Endothelial cell of umbilical vein (primary cell): ENCODE measurements at regions not wholly inside any gene's neighbourhood (a gene's known extent, or its start where the extent isn't known, plus 50 kb on each side); places are given as distances from the start of the nearest gene placed in this dataset.

Source experiments
- BruUV-seq: library from RNA; stranded (reverse); fragments of 400-500 nt; replicated peaks from 2 replicates; lab custom pipeline; 2021; lab: Mats Ljungman, UMichigan
- CTCF ChIA-PET: fragments of 300-600, 350-600 bp; sonication (Branson Sonifier 250); formaldehyde crosslinking; loops from one replicate; lab custom pipeline; 2021; ENCODE audit warnings: antibody characterized with exemption, inconsistent platforms; lab: Charles Lee
- POLR2A ChIA-PET: fragments of 300-600, 350-600 bp; sonication (Branson Sonifier 250); formaldehyde crosslinking; loops from one replicate; lab custom pipeline; 2021; ENCODE audit warnings: antibody characterized with exemption, inconsistent platforms; lab: Charles Lee
- DNase-seq: peaks from one replicate; pipeline ENCODE4 v3.0.0-alpha.2; 2011; ENCODE audit warnings: low read depth, low spot score
- FAIRE-seq: peaks from 2 replicates; lab custom pipeline; 2011; peaks lifted over from hg19 to GRCh38; lab: Jason Lieb, UNC
- H2AFZ ChIP-seq: 2 replicates; pipeline ENCODE4 v1.6.0; 2012; ENCODE audit warnings: low read depth, low read length, control low read depth, inconsistent platforms
- H3K27ac ChIP-seq: 2 replicates; pipeline ENCODE4 v1.5.1; 2011; ENCODE audit warnings: low read depth, mild to moderate bottlenecking, control low read depth, low read length, moderate library complexity; ENCODE audit not compliant: insufficient read depth
- H3K27me3 ChIP-seq, 2 experiments: 2 replicates each; pipeline versions ENCODE4 v1.6.0 to v1.6.1; 2011; ENCODE audit warnings: low read length in 2 of 2, mixed read lengths in 1 of 2; ENCODE audit not compliant: control insufficient read depth in 2 of 2, insufficient read depth in 2 of 2
- H3K36me3 ChIP-seq, 2 experiments: 2 replicates in 1 of 2; 3 replicates in 1 of 2; pipeline ENCODE4 v1.5.1; 2011; ENCODE audit warnings: low read length in 2 of 2, mild to moderate bottlenecking in 1 of 2, moderate library complexity in 1 of 2; ENCODE audit not compliant: control insufficient read depth in 2 of 2, insufficient read depth in 2 of 2; ENCODE audit errors: extremely low read depth in 1 of 2
- H3K4me1 ChIP-seq: 3 replicates; pipeline ENCODE4 v1.5.1; 2011; ENCODE audit warnings: mild to moderate bottlenecking, low read length; ENCODE audit not compliant: control insufficient read depth, insufficient read depth; ENCODE audit errors: extremely low read depth
- H3K4me2 ChIP-seq: 2 replicates; pipeline ENCODE4 v1.6.1; 2011; ENCODE audit warnings: low read length, control low read depth, mixed read lengths; ENCODE audit not compliant: insufficient read depth
- H3K4me3 ChIP-seq, 3 experiments: fragments of 200-600 bp in 1 of 3; sonication (generic), shearing (Covaris generic) in 1 of 3; replicated peaks in 1 of 3; 2 replicates each; pipeline ENCODE4 v1.5.1; 2011 to 2016; ENCODE audit warnings: control low read depth in 3 of 3, low read length in 3 of 3, mild to moderate bottlenecking in 2 of 3, inconsistent platforms in 1 of 3, low read depth in 1 of 3, moderate library complexity in 1 of 3; ENCODE audit not compliant: insufficient read depth in 1 of 3
- H3K79me2 ChIP-seq: 2 replicates; pipeline ENCODE4 v1.6.0; 2012; ENCODE audit warnings: low read length, inconsistent platforms; ENCODE audit not compliant: control insufficient read depth, insufficient read depth
- H3K9ac ChIP-seq: replicated peaks from 2 replicates; pipeline ENCODE3; 2011; ENCODE audit warnings: low read length, control low read depth; ENCODE audit not compliant: insufficient read depth; ENCODE audit errors: extremely low read depth
- H3K9me1 ChIP-seq: replicated peaks from 3 replicates; pipeline ENCODE4 v1.6.0; 2011; ENCODE audit warnings: mild to moderate bottlenecking, low read length; ENCODE audit not compliant: control insufficient read depth, insufficient read depth; ENCODE audit errors: extremely low read depth
- H3K9me3 ChIP-seq: replicated peaks from 2 replicates; pipeline ENCODE4 v1.5.1; 2012; ENCODE audit warnings: low read length, inconsistent platforms; ENCODE audit not compliant: control insufficient read depth, insufficient read depth
- H4K20me1 ChIP-seq: replicated peaks from 2 replicates; pipeline ENCODE3; 2011; ENCODE audit warnings: mild to moderate bottlenecking, low read length; ENCODE audit not compliant: control insufficient read depth, insufficient read depth; ENCODE audit errors: extremely low read depth
- EZH2 ChIP-seq: IDR thresholded peaks from 2 replicates; pipeline ENCODE4 v1.6.1; 2012; ENCODE audit warnings: borderline replicate concordance, low read depth, mild to moderate bottlenecking, moderate library complexity, low read length, inconsistent platforms; ENCODE audit not compliant: severe bottlenecking
- FOS ChIP-seq: IDR thresholded peaks from 2 replicates; pipeline ENCODE4 v1.6.1; 2011; ENCODE audit warnings: mild to moderate bottlenecking, low read length, moderate library complexity, borderline replicate concordance; ENCODE audit not compliant: insufficient read depth
- GATA2 ChIP-seq: IDR thresholded peaks from 2 replicates; pipeline ENCODE4 v1.7.0; 2011; ENCODE audit warnings: low read depth, mild to moderate bottlenecking, moderate library complexity, mixed read lengths, low read length; ENCODE audit not compliant: insufficient read length, insufficient read depth
- JUN ChIP-seq: IDR thresholded peaks from 2 replicates; pipeline ENCODE4 v1.6.1; 2011; ENCODE audit warnings: borderline replicate concordance, low read depth; ENCODE audit not compliant: insufficient read length, insufficient read depth
- MYC ChIP-seq: IDR thresholded peaks from one replicate; pipeline ENCODE4 v1.6.1; 2011; ENCODE audit warnings: mild to moderate bottlenecking, low read depth, low read length
- POLR2A ChIP-seq: IDR thresholded peaks from 2 replicates; pipeline ENCODE4 v1.6.1; 2012; ENCODE audit warnings: low read depth, mild to moderate bottlenecking, control low read depth, low read length
- POLR2AphosphoS5 ChIP-seq: IDR thresholded peaks from 2 replicates; pipeline ENCODE4 v1.6.1; 2012; ENCODE audit warnings: low read depth, mild to moderate bottlenecking, control low read depth, low read length, moderate library complexity; ENCODE audit not compliant: insufficient read depth
- dilution Hi-C: fragments of 300-500 bp; cut with MboI; formaldehyde crosslinking; loops from one replicate; pipeline ENCODE4 v1.15.0; 2019; ENCODE audit warnings: low sequenced_read_pairs; ENCODE audit not compliant: extremely low pct_ligation_motif_present
- intact Hi-C: fragments of 100-400 bp; cut with micrococcal nuclease; formaldehyde crosslinking; loops from one replicate; pipeline ENCODE4 v1.10.0; 2022
- TF ChIP-seq, protein P1 (sequence below): IDR thresholded peaks from 2 replicates; pipeline ENCODE4 v1.6.1; 2011; ENCODE audit not compliant: insufficient read depth, insufficient read length
- TF ChIP-seq, protein P2 (sequence below), 2 donors: IDR thresholded peaks; 1 replicate in 1 of 2; 2 replicates in 1 of 2; pipeline ENCODE4 v1.5.1; 2011; ENCODE audit warnings: low read length in 2 of 2, mild to moderate bottlenecking in 2 of 2, moderate library complexity in 2 of 2, control low read depth in 1 of 2, inconsistent platforms in 1 of 2, low read depth in 1 of 2; ENCODE audit not compliant: insufficient read depth in 1 of 2; ENCODE audit errors: extremely low read depth in 1 of 2

DNA sequence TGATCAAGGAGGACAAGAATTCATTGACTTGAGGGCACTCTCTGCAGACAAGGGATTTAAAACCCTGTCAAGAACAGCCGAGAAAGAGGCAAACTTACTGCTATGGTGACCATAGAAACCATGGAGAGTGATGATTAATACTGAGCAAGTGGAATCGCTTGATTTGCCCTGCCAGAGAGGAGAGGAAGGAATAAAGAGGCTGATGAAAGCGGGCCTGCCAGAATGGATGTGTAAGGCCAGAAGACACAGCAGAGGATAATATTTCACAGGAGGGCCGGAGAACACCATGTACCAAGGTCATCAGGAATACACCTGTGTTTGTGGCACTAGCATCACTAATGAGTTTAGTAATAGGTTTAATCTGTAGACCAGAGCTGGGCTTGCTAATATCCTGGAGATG, 221.8 kb upstream of the DCN start:
- ChIA-PET POLR2A (no interaction called here), CTCF (no interaction called here)
- dilution Hi-C loops, result no loop called here
- no peak for TF ChIP-seq EZH2
- no peak for TF ChIP-seq GATA2
- TF ChIP-seq, protein P1, sequence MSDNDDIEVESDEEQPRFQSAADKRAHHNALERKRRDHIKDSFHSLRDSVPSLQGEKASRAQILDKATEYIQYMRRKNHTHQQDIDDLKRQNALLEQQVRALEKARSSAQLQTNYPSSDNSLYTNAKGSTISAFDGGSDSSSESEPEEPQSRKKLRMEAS, result no peak
- no peak for TF ChIP-seq POLR2A
- TF ChIP-seq MYC, result no peak
- TF ChIP-seq JUN, result no peak
- TF ChIP-seq FOS, result no peak
- TF ChIP-seq POLR2AphosphoS5, result no peak
- TF ChIP-seq, protein P2, sequence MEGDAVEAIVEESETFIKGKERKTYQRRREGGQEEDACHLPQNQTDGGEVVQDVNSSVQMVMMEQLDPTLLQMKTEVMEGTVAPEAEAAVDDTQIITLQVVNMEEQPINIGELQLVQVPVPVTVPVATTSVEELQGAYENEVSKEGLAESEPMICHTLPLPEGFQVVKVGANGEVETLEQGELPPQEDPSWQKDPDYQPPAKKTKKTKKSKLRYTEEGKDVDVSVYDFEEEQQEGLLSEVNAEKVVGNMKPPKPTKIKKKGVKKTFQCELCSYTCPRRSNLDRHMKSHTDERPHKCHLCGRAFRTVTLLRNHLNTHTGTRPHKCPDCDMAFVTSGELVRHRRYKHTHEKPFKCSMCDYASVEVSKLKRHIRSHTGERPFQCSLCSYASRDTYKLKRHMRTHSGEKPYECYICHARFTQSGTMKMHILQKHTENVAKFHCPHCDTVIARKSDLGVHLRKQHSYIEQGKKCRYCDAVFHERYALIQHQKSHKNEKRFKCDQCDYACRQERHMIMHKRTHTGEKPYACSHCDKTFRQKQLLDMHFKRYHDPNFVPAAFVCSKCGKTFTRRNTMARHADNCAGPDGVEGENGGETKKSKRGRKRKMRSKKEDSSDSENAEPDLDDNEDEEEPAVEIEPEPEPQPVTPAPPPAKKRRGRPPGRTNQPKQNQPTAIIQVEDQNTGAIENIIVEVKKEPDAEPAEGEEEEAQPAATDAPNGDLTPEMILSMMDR (IDR thresholded peaks at IDR 0.05; ENCODE audit: extremely low read depth in 1 of 2, insufficient read depth in 1 of 2, low read depth in 1 of 2, low read length in 2 of 2), result no peak
- FAIRE-seq (no peak), DNase-seq (no peak)
- no peaks in the 10 kb centered on the region for H4K20me1 ChIP-seq
- peak overlapping the region; percentile 18 for H2AFZ ChIP-seq
- no peak overlapping the region for H3K4me2 ChIP-seq
- no peaks in the 10 kb centered on the region for H3K79me2 ChIP-seq
- no peaks in the 10 kb centered on the region for H3K9me1 ChIP-seq
- peaks cover 21% of the 10 kb centered on the region for H3K4me1 ChIP-seq
- intact Hi-C loops, result no loop called here
- no TSS peak for BruUV-seq
- no peak overlapping the region for H3K9ac ChIP-seq
- no peaks in the 10 kb centered on the region for H3K9me3 ChIP-seq
- H3K36me3 ChIP-seq, result no peaks in the 10 kb centered on the region
- no peak overlapping the region for H3K27ac ChIP-seq
- H3K27me3 ChIP-seq, result no peaks in the 10 kb centered on the region
- no peak overlapping the region for H3K4me3 ChIP-seq
